Astrocyte of the spinal cord (primary cell): ENCODE measurements at regions not wholly inside any gene's neighbourhood (a gene's known extent, or its start where the extent isn't known, plus 50 kb on each side); places are given as distances from the start of the nearest gene placed in this dataset.

Source experiments
- DNase-seq: peaks from one replicate; pipeline ENCODE4 v3.0.0; 2011; ENCODE audit warnings: low read depth, low spot score
- H3K4me3 ChIP-seq: 2 replicates; pipeline ENCODE4 v1.5.1; 2011; ENCODE audit warnings: low read depth, mild to moderate bottlenecking, low read length, moderate library complexity
- CTCF ChIP-seq: IDR thresholded peaks from 2 replicates; pipeline ENCODE4 v1.5.1; 2012; ENCODE audit warnings: low read depth, mild to moderate bottlenecking, low read length, inconsistent platforms
- in situ Hi-C: cut with HindIII; loops from 2 replicates; pipeline ENCODE4 v1.10.0; 2017; ENCODE audit warnings: low sequenced_read_pairs

GRCh38 chr15:69849232-69849610, 248.5 kb downstream of the TLE3 start:
- DNase-seq, result no peak
- in situ Hi-C loops, result no loop called here
- no peak for TF ChIP-seq CTCF
- no peak overlapping the region for H3K4me3 ChIP-seq

- no peak for TF ChIP-seq CTCF
- peak; percentile 65 for DNase-seq
- in situ Hi-C loops, result no loop called here
- H3K4me3 ChIP-seq, result no peak overlapping the region
Observed at GRCh38 chr15:69852482-69852881, 245.2 kb downstream of the TLE3 start.

GRCh38 chr15:69852916-69853315, 244.8 kb downstream of the TLE3 start:
- no peak overlapping the region for H3K4me3 ChIP-seq
- in situ Hi-C loops, result no loop called here
- no peak for TF ChIP-seq CTCF
- no peak for DNase-seq

- no peak for TF ChIP-seq CTCF
- DNase-seq, result peak; percentile 76
- in situ Hi-C loops, result no loop called here
- no peak overlapping the region for H3K4me3 ChIP-seq
Observed at GRCh38 chr15:69853544-69853951, 244.2 kb downstream of the TLE3 start.

- H3K4me3 ChIP-seq, result no peak overlapping the region
- in situ Hi-C loops, result no loop called here
- no peak for DNase-seq
- TF ChIP-seq CTCF, result no peak
Observed at GRCh38 chr15:69854001-69854400, 243.7 kb downstream of the TLE3 start.

GRCh38 chr15:69854521-69855181, 243.1 kb downstream of the TLE3 start:
- no peak for TF ChIP-seq CTCF
- DNase-seq, result peak; percentile 86
- H3K4me3 ChIP-seq, result no peak overlapping the region

More at GRCh38 chr15:69854521-69855181, 243.1 kb downstream of the TLE3 start:
- in situ Hi-C loops, result no loop called here
